HG02642 (cell line): ENCODE measurements at regions not wholly inside any gene's neighbourhood (a gene's known extent, or its start where the extent isn't known, plus 50 kb on each side); places are given as distances from the start of the nearest gene placed in this dataset.

Experiments used
- ATAC-seq: cut with Tn5 transposase; IDR thresholded peaks from one replicate; pipeline ENCODE4 v1.9.1; 2021; ENCODE audit warnings: mild to moderate bottlenecking; ENCODE audit not compliant: unreplicated experiment, poor library complexity

DNA sequence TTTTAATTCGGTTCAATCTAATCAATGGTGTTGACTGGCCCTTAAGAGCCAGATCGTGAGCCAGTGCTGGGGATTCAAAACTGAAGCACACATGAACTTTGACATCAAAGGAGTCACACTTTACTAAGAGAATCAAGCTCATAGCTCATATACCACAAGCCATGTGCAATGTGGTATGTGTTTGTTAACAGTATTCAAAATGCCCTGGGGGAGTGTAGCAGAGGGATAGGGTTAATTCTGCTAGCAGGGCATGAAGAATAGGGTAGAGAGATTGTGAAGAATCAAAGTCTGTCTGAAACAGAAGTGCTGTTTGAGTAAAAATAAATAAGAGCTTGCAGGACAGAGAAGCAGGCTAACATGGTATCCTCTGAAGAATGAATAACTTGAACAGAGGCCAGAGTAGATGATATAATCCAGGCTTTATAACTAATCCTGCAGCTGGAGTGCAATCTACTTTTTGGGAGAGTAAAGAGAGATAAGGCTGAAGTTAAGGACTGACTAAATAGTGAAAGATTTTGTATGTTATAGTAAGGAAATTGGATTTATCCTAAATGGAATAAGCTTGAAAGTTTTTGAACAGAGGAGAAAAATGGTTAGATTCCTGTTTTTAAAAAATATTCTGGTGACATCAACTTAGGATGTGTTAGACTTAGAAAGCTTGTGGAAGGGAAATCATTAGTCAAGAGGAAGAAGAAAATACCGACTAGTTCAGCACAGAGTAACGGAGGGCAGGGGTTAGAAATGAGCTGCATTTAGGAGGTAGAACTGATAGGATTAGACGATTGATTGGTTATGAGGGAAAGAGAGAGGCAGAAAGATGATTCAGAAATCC is 292.0 kb downstream of the NFKBIZ start:
- ATAC-seq = no peak

- no peak for ATAC-seq
These were observed 292.6 kb downstream of the NFKBIZ start for GRCh38 chr3:102141928-102142239.

DNA sequence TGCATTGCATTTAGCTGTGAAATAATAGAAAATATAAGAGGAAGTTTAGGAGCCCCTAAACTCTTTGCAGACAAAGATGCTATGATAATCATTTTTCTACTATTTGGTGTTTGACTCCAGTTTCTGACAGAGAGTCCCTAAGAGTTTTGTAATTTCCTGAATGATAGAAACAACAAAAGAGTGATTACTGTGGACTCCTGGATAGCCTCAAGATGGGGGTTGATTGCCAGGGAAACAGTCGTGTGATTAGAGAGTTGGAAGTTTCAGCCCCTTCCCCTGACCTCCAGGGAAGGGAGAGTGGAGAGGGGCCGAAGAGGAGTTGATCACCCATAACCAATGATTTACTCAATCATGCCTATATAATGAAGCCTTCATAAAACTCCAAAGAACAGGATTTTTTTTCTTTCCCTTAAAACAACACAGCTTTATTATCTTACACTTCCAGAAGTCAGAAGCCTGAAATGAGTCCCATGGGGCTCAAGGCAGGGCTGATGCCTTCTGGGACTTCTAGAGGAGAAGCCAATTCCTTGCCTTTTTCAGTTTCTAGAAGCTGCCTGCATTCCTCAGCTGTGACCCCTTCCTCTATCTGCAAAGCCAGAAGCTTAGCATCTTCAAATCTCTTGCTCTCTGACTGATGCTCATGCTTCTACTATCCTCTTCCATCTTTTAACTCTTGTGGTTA is 292.3 kb upstream of the ZPLD1 start:
- no peak for ATAC-seq

GRCh38 chr3:102143536-102143935 is 291.3 kb upstream of the ZPLD1 start:
- no peak for ATAC-seq

- ATAC-seq = no peak
These were observed 290.8 kb upstream of the ZPLD1 start for GRCh38 chr3:102144063-102144462.

GRCh38 chr3:102148598-102149337 is 286.0 kb upstream of the ZPLD1 start:
- ATAC-seq = no peak

DNA sequence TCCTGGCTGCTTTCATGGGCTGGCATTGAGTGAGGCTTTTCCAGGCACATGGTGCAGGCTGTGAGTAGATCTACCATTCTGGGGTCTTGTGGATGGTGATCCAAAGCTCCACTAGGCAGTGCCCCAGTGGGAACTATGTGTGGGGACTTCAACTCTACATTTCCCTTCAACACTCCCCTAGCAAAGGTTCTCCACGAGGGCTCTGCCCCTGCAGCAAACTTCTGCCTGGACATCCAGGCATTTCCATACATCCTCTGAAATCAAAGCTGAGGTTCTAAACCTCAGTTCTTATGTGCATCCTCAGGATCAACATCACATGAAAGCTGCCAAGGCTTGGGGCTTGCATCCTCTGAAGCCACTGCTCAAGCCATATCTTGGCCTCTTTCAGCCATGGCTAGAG is 282.9 kb upstream of the ZPLD1 start:
- no peak for ATAC-seq

- no peak for ATAC-seq
These were observed 278.4 kb upstream of the ZPLD1 start for GRCh38 chr3:102156426-102156825.

GRCh38 chr3:102158080-102158740 is 276.6 kb upstream of the ZPLD1 start:
- no peak for ATAC-seq

GRCh38 chr3:102159810-102160451 is 274.9 kb upstream of the ZPLD1 start:
- no peak for ATAC-seq

DNA sequence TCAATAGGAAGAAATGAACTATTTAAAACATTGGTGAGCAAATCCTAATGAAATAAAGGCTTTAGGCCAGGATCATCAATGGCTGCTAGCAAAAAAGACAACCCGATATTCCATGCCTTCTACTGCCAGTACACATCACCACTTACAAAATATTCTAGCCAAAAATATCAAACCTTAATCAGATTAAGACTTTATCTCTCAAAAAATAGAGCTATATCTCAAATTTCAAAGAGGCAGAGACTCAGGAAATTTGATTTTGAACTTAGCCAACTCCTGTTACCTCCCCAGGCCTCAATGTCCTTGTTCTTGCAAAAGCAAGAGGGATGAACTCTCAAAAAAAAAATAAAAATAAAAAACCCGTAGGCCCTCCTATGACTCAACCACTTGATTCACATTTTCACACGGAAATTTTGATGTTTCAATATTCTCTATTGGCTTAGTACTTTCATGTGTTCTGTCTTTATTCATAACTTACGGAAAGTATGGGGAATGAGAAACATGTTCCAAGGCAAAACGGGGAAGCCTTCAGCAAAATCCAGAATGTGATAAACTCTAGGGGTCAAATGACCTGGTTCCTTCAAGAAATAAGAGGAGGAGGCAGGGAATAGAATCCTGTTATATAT is 273.3 kb upstream of the ZPLD1 start:
- no peak for ATAC-seq

GRCh38 chr3:102162251-102162650 is 272.6 kb upstream of the ZPLD1 start:
- no peak for ATAC-seq

- no peak for ATAC-seq
These were observed 271.6 kb upstream of the ZPLD1 start for GRCh38 chr3:102163039-102163817.

GRCh38 chr3:102163818-102164154 is 271.0 kb upstream of the ZPLD1 start:
- no peak for ATAC-seq

DNA sequence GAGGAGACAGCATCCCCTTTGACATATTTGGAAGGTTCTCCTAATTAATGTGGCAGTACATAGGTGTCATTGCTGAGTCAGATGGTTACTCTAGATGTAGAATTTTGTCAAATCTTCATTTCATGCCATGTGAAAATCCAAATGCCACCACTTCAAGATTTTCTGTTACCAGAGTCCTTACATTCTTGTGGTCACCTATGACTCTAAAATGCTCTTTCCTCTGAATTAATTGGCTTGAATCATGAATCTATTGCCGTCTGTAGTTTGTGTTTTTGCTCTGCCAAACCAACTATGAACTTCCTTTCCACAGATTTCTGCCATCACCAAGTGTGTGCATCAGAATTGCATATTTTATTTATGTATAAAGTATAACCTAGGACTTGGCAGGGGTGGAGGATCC is 269.4 kb upstream of the ZPLD1 start:
- ATAC-seq = no peak

- no peak for ATAC-seq
These were observed 264.8 kb upstream of the ZPLD1 start for GRCh38 chr3:102169915-102170479.

DNA sequence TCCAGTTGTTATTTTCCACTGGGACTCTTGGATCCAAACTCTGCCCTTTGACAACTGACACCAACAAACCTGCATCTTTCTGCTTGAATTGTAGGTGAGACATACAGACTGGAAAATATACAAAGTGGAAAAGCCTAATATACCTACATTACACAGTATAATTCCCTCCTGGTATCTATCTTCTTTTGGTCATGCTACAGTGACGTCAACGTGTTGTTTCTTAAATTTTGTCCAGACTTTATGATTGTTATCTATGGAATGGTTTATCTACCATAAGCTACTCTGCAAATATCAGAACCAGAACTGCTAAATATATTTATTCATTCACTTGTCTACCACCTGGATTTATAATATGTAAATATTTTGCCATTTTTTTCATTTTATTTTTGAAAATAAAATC is 264.3 kb upstream of the ZPLD1 start:
- no peak for ATAC-seq

GRCh38 chr3:102174312-102174712 is 260.5 kb upstream of the ZPLD1 start:
- ATAC-seq = no peak

GRCh38 chr3:102174832-102175374 is 259.9 kb upstream of the ZPLD1 start:
- ATAC-seq = no peak
